ENCODE measurements at regions not wholly inside any gene's neighbourhood (a gene's known extent, or its start where the extent isn't known, plus 50 kb on each side); places are given as distances from the start of the nearest gene placed in this dataset.

GRCh38 chr5:1708592-1709141, 91.0 kb downstream of the MRPL36 start:
- BruUV-seq (replicated peaks): no TSS peak
- intact Hi-C loops (cut with micrococcal nuclease): no loop called here
- CTCF ChIA-PET: no interaction called here

More at GRCh38 chr5:1708592-1709141, 91.0 kb downstream of the MRPL36 start:
- Histone ChIP-seq H3K9ac (ENCODE audit: low read length) (no peak overlapping the region), H3K79me2 (ENCODE audit: insufficient read depth, low read length) (no peaks in the 10 kb centered on the region), H3K9me3 (ENCODE audit: control insufficient read depth in 1 of 2, insufficient read depth in 1 of 2, low read depth in 1 of 2, low read length in 2 of 2) (no peaks in the 10 kb centered on the region), H3K9me2 (ENCODE audit: insufficient read depth) (no peaks in the 10 kb centered on the region), H3K4me1 (ENCODE audit: control insufficient read depth in 1 of 2, insufficient read depth in 2 of 2, low read length in 2 of 2) (no peaks in the 10 kb centered on the region), H2AFZ (ENCODE audit: low read depth, low read length, poor library complexity, severe bottlenecking) (no peak overlapping the region), H3K27ac (ENCODE audit: low read depth, low read length) (no peak overlapping the region), H3K4me3 (replicated peaks in 1 of 2; ENCODE audit: low read depth in 1 of 2, low read length in 2 of 2) (no peak overlapping the region), H3K4me2 (ENCODE audit: low read length) (no peak overlapping the region), H4K20me1 (ENCODE audit: insufficient read depth) (no peaks in the 10 kb centered on the region), H3K27me3 (ENCODE audit: insufficient read depth, low read length) (no peaks in the 10 kb centered on the region), H3K36me3 (ENCODE audit: control insufficient read depth in 1 of 2, insufficient read depth in 2 of 2, low read length in 2 of 2) (no peaks in the 10 kb centered on the region)
- TF ChIP-seq EZH2phosphoT487 (IDR thresholded peaks at IDR 0.05; ENCODE audit: borderline replicate concordance) (no peak), ZNF274 (IDR thresholded peaks at IDR 0.05; ENCODE audit: low read depth, low read length) (no peak), SP1 (IDR thresholded peaks at IDR 0.05; ENCODE audit: low read depth) (no peak), FOSL1 (IDR thresholded peaks at IDR 0.05; ENCODE audit: low read depth) (no peak), RAD21 (IDR thresholded peaks at IDR 0.05; ENCODE audit: low read depth) (no peak), CBX3 (IDR thresholded peaks at IDR 0.05; ENCODE audit: low read depth) (no peak), SIN3A (IDR thresholded peaks at IDR 0.05; ENCODE audit: low read depth) (no peak), POLR2A (IDR thresholded peaks at IDR 0.05; ENCODE audit: borderline replicate concordance, extremely low read depth, insufficient read depth, insufficient read length) (no peak), POLR2AphosphoS5 (IDR thresholded peaks at IDR 0.05; ENCODE audit: low read depth, low read length) (no peak), TCF7L2 (IDR thresholded peaks at IDR 0.05; ENCODE audit: borderline replicate concordance, extremely low read depth, insufficient read depth, insufficient read length) (no peak), EGR1 (IDR thresholded peaks at IDR 0.05; ENCODE audit: low read depth) (no peak), ZFX (IDR thresholded peaks at IDR 0.05) (no peak), CEBPB (IDR thresholded peaks at IDR 0.05; ENCODE audit: low read depth) (no peak), REST (IDR thresholded peaks at IDR 0.05; ENCODE audit: low read depth) (no peak), JUND (IDR thresholded peaks at IDR 0.05) (no peak), ELF1 (IDR thresholded peaks at IDR 0.05; ENCODE audit: borderline replicate concordance, low read depth) (no peak), EZH2 (IDR thresholded peaks at IDR 0.05) (no peak)
- TF ChIP-seq, protein P1, sequence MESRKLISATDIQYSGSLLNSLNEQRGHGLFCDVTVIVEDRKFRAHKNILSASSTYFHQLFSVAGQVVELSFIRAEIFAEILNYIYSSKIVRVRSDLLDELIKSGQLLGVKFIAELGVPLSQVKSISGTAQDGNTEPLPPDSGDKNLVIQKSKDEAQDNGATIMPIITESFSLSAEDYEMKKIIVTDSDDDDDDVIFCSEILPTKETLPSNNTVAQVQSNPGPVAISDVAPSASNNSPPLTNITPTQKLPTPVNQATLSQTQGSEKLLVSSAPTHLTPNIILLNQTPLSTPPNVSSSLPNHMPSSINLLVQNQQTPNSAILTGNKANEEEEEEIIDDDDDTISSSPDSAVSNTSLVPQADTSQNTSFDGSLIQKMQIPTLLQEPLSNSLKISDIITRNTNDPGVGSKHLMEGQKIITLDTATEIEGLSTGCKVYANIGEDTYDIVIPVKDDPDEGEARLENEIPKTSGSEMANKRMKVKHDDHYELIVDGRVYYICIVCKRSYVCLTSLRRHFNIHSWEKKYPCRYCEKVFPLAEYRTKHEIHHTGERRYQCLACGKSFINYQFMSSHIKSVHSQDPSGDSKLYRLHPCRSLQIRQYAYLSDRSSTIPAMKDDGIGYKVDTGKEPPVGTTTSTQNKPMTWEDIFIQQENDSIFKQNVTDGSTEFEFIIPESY (IDR thresholded peaks at IDR 0.05; ENCODE audit: extremely low read depth, insufficient replicate concordance, low read length): no peak
- TF ChIP-seq, protein P2, sequence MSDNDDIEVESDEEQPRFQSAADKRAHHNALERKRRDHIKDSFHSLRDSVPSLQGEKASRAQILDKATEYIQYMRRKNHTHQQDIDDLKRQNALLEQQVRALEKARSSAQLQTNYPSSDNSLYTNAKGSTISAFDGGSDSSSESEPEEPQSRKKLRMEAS (IDR thresholded peaks at IDR 0.05): no peak
- POLR2A ChIA-PET: no interaction called here
- DNase-seq (ENCODE audit: low read depth, low spot score) (no peak), ATAC-seq (no peak)
- RAD21 ChIA-PET (ENCODE audit: low non-redundant PET in 1 of 2, low total read pairs in 2 of 2, uncharacterized antibody in 2 of 2, unreplicated experiment in 2 of 2): no interaction called here
